ENCODE measurements at regions not wholly inside any gene's neighbourhood (a gene's known extent, or its start where the extent isn't known, plus 50 kb on each side); places are given as distances from the start of the nearest gene placed in this dataset.

GRCh38 chr3:95394286-95394685 is 1331.4 kb downstream of the NSUN3 start:
- Histone ChIP-seq H3K36me3 (replicated peaks; ENCODE audit: insufficient read depth, low read depth) (no peaks in the 10 kb centered on the region), H3K4me1 (ENCODE audit: insufficient read depth) (no peaks in the 10 kb centered on the region), H2AFZ (no peak overlapping the region), H3K4me3 (no peak overlapping the region), H3K9me2 (replicated peaks; ENCODE audit: insufficient read depth) (no peaks in the 10 kb centered on the region), H3K27ac (no peak overlapping the region), H3K9me3 (ENCODE audit: low read depth) (no peaks in the 10 kb centered on the region), H3K27me3 (no peaks in the 10 kb centered on the region), H4K20me1 (ENCODE audit: insufficient read depth, poor library complexity, severe bottlenecking) (no peaks in the 10 kb centered on the region), H3K79me2 (no peaks in the 10 kb centered on the region), H3K4me2 (no peak overlapping the region)
- no peak for TF ChIP-seq EZH2phosphoT487 (IDR thresholded peaks at IDR 0.05; ENCODE audit: low read depth, severe bottlenecking, unreplicated experiment)
- no peak for TF ChIP-seq CTCF (IDR thresholded peaks at IDR 0.05; ENCODE audit: poor library complexity)
- TF ChIP-seq EZH2 (IDR thresholded peaks at IDR 0.05; ENCODE audit: borderline replicate concordance) = no peak
- no peak for DNase-seq (ENCODE audit: low spot score)
- WGBS (ENCODE audit: low lambda C conversion rate, missing lambda C conversion rate) = 93% methylated on average over 2 of the region's 2 CpGs

- Histone ChIP-seq H3K4me1 (ENCODE audit: insufficient read depth) (no peaks in the 10 kb centered on the region), H3K36me3 (replicated peaks; ENCODE audit: insufficient read depth, low read depth) (no peaks in the 10 kb centered on the region), H4K20me1 (ENCODE audit: insufficient read depth, poor library complexity, severe bottlenecking) (no peaks in the 10 kb centered on the region), H3K79me2 (no peaks in the 10 kb centered on the region), H3K4me2 (no peak overlapping the region), H2AFZ (no peak overlapping the region), H3K9me2 (replicated peaks; ENCODE audit: insufficient read depth) (no peaks in the 10 kb centered on the region), H3K27me3 (no peaks in the 10 kb centered on the region), H3K4me3 (no peak overlapping the region), H3K27ac (no peak overlapping the region), H3K9me3 (ENCODE audit: low read depth) (no peaks in the 10 kb centered on the region)
- peak; percentile 8 for DNase-seq (ENCODE audit: low spot score)
- no peak for TF ChIP-seq EZH2phosphoT487 (IDR thresholded peaks at IDR 0.05; ENCODE audit: low read depth, severe bottlenecking, unreplicated experiment)
- TF ChIP-seq EZH2 (IDR thresholded peaks at IDR 0.05; ENCODE audit: borderline replicate concordance) = no peak
- no peak for TF ChIP-seq CTCF (IDR thresholded peaks at IDR 0.05; ENCODE audit: poor library complexity)
- WGBS (ENCODE audit: low lambda C conversion rate, missing lambda C conversion rate) = 56% methylated on average over 3 of the region's 3 CpGs
These were observed 1336.7 kb downstream of the NSUN3 start for GRCh38 chr3:95399585-95399984.

- H4K20me1 ChIP-seq (ENCODE audit: insufficient read depth, poor library complexity, severe bottlenecking) = no peaks in the 10 kb centered on the region
- no peaks in the 10 kb centered on the region for H3K79me2 ChIP-seq
- H3K4me2 ChIP-seq = no peak overlapping the region
- TF ChIP-seq EZH2 (IDR thresholded peaks at IDR 0.05; ENCODE audit: borderline replicate concordance) (no peak), CTCF (IDR thresholded peaks at IDR 0.05; ENCODE audit: poor library complexity) (no peak), EZH2phosphoT487 (IDR thresholded peaks at IDR 0.05; ENCODE audit: low read depth, severe bottlenecking, unreplicated experiment) (no peak)
- H3K9me3 ChIP-seq (ENCODE audit: low read depth) = no peaks in the 10 kb centered on the region
- H2AFZ ChIP-seq = no peak overlapping the region
- H3K9me2 ChIP-seq (replicated peaks; ENCODE audit: insufficient read depth) = no peaks in the 10 kb centered on the region
- WGBS (ENCODE audit: low lambda C conversion rate, missing lambda C conversion rate) = 96% methylated on average over 2 of the region's 2 CpGs
- no peak overlapping the region for H3K27ac ChIP-seq
- no peaks in the 10 kb centered on the region for H3K36me3 ChIP-seq (replicated peaks; ENCODE audit: insufficient read depth, low read depth)
- H3K4me1 ChIP-seq (ENCODE audit: insufficient read depth) = no peaks in the 10 kb centered on the region
- no peak overlapping the region for H3K4me3 ChIP-seq
- no peaks in the 10 kb centered on the region for H3K27me3 ChIP-seq
- no peak for DNase-seq (ENCODE audit: low spot score)
These were observed 1338.8 kb downstream of the NSUN3 start for GRCh38 chr3:95401693-95402092.
